ENCODE measurements at regions not wholly inside any gene's neighbourhood (a gene's known extent, or its start where the extent isn't known, plus 50 kb on each side); places are given as distances from the start of the nearest gene placed in this dataset.
"Not testable (repeated sequence)": the region's sequence is repeated elsewhere in the genome, so short reads cannot be mapped to it uniquely, and the experiment has no call there.

DNA sequence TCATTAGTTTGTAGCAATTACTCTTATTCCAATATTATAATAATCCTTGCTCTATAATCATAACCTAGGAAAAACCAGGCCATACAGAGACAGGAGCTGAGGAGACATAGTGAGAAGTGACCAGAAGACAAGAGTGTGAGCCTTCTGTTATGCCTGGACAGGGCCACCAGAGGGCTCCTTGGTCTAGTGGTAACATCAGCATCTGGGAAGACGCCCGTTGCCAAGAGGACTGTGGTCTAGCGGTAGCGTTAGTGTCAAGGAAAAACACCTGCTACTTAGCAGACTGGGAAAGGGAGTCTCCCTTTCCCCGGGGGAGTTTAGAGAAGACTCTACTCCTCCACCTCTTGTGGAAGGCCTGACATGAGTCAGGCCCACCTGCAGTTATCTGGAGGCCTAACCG, 97.0 kb downstream of the F11 start:
- TF ChIP-seq, protein P1, sequence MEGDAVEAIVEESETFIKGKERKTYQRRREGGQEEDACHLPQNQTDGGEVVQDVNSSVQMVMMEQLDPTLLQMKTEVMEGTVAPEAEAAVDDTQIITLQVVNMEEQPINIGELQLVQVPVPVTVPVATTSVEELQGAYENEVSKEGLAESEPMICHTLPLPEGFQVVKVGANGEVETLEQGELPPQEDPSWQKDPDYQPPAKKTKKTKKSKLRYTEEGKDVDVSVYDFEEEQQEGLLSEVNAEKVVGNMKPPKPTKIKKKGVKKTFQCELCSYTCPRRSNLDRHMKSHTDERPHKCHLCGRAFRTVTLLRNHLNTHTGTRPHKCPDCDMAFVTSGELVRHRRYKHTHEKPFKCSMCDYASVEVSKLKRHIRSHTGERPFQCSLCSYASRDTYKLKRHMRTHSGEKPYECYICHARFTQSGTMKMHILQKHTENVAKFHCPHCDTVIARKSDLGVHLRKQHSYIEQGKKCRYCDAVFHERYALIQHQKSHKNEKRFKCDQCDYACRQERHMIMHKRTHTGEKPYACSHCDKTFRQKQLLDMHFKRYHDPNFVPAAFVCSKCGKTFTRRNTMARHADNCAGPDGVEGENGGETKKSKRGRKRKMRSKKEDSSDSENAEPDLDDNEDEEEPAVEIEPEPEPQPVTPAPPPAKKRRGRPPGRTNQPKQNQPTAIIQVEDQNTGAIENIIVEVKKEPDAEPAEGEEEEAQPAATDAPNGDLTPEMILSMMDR (conservative IDR thresholded peaks at IDR 0.05; ENCODE audit: low read depth in 2 of 2), result peak; percentile 47 to 66
- not testable (repeated sequence) for TF ChIP-seq CREB1 (CRISPR knock-in tag; IDR thresholded peaks at IDR 0.05; ENCODE audit: low read depth); ZNF114 (CRISPR knock-in tag; IDR thresholded peaks at IDR 0.05); NANOG (IDR thresholded peaks at IDR 0.05; ENCODE audit: borderline replicate concordance); REST (IDR thresholded peaks at IDR 0.05; ENCODE audit: unreplicated experiment); EZH2phosphoT487 (IDR thresholded peaks at IDR 0.05; ENCODE audit: unreplicated experiment); POLR2AphosphoS5 (IDR thresholded peaks at IDR 0.05; ENCODE audit: low read depth); EZH2 (IDR thresholded peaks at IDR 0.05; ENCODE audit: low read depth, unreplicated experiment)

Data from GM23338 (cell line).